Stimulated activated CD4-positive, alpha-beta T cell treated with anti-CD3 and anti-CD28 coated beads, Interleukin-12 subunit alpha, Interleukin-12 subunit beta, amount 100 ng/mL, for 24 hours (primary cell): ENCODE measurements at regions not wholly inside any gene's neighbourhood (a gene's known extent, or its start where the extent isn't known, plus 50 kb on each side); places are given as distances from the start of the nearest gene placed in this dataset.

Source experiments
- DNase-seq, 2 experiments: peaks; one replicate each; pipeline ENCODE4 v3.0.0-alpha.2; 2020; ENCODE audit warnings: low read depth in 2 of 2

GRCh38 chr16:62661435-62661834 is 625.2 kb upstream of the CDH8 start:
- no peak for DNase-seq

DNA sequence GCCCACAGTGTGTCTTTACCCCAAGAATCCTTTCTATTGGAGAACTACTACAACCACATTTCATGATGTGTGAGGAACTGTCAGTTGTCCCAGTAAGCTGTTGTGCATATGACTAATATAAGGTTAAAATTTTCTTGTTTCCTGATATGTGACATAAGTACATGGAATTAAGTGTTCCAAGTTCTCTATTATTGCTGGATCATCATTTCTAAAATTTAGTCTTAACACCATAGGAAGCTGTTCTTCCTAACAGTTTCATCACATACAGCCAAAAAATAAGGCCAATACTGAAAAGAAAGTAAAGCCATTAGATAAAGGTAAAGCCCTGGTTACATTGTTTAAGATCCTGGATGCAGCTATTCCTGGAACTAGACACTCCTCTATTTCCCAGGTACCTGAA is 620.9 kb upstream of the CDH8 start:
- DNase-seq, result no peak

DNA sequence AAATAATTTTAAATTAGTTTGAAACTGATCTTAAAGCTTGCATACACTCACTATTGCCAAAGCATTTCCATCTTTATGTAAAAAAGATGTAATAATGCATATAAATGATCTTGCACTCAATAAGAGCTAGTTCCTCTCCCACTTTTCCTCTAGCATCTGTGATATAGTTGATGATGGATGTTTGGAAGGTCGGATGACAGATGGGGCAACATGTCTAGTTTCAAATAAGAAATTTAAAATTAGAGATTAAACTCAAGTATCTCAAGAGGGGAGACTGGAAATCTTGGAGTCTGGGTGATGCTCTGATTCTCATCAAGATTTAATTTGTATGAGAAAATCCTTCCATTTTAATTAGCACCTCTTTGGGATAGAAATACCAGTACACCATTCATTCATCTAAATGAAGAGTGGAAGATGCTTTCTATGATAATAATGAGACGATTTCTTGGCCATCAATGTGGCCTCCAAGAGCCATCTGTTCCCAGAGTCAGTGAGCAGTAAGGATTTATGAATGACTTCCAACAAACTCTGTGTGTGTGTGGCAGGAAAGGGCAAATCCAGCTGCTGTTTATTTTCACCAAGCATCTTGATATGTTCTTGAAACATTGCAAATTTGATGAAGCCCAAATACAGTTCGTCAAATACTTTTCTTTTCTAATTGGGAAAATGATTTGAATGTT is 616.3 kb upstream of the CDH8 start:
- no peak for DNase-seq

- DNase-seq, result no peak
These were observed 612.0 kb upstream of the CDH8 start for GRCh38 chr16:62648256-62648655.

DNA sequence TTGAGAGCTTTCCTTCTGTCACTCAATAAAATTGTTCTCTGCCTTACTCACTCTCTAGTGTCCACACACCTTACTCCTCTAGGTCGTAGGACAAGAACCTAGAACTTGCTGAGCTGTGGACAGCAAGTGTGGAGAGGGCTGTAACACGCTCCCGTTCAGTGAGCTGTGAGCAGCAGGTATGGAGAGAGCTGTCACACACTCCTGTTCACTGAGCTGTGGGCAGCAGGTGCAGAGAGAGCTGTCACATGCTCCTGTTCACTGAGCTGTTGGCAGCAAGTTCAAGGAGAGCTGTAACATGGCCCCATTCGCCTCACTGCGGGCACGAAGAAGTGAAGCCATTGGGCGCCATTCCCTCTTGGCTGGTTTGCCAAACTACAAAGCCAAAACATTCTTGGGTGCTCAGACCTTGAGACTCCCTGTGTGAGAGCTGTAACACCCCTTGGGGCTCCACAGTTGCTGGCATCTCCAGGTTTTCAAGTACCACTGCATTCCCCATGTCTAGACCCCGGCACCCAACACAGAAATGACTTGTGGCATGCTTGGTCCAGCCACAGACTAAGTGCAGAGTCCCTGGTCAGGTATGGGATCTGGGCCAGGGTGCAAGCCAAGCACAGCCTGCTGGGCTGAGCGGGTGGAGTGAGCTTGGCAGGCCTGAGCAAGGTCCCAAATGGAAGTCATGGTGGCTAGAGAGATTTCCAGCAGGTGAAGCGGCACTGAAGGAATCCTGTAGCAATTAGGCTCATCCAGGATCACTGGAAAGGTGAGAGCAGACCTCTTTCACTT is 608.0 kb upstream of the CDH8 start:
- no peak for DNase-seq

GRCh38 chr16:62642677-62643076 is 606.4 kb upstream of the CDH8 start:
- DNase-seq, result no peak

- DNase-seq, result no peak
These were observed 603.7 kb upstream of the CDH8 start for GRCh38 chr16:62639890-62640289.

DNA sequence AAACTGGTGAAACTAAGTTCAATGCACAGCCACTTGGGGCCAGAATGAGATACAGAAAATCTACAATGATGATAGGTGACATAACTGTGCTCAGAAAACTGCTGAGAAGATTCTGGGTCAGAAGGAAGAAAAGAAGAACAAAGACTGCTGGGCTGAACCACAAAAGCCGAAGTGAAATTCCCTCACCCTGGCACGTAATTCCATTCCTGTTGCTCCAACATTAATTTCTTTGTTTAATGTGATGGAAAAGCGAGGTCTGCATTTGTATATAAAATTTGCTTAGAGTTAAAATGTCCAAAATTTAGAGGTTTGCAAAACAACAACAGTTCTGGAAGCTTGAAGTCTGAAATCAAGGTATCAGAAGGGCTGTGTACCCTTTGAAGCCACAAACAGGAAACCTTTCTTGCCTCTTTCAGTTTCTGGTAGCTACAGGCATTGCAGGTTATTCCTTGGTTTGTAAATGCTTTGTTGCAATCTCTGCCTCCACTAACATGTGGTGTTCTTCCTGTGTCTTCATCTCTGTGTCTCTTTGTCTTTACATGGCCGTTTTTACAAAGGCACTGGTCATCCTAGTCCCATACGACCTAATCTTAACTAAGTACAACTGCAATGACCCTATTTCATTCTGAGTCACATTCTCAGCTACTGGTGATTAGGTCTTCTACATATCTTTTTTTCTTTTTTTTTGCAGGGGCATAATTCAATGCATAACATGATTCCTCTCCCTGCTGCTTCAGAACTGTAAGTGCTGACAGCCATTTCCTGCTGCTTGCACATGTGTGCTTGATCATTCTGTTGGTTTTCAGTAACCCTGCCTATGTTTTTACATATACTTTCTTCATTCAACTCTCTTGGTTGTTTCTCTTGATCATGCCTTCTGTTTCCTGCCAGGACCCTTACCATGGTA is 603.0 kb upstream of the CDH8 start:
- DNase-seq, result no peak

DNA sequence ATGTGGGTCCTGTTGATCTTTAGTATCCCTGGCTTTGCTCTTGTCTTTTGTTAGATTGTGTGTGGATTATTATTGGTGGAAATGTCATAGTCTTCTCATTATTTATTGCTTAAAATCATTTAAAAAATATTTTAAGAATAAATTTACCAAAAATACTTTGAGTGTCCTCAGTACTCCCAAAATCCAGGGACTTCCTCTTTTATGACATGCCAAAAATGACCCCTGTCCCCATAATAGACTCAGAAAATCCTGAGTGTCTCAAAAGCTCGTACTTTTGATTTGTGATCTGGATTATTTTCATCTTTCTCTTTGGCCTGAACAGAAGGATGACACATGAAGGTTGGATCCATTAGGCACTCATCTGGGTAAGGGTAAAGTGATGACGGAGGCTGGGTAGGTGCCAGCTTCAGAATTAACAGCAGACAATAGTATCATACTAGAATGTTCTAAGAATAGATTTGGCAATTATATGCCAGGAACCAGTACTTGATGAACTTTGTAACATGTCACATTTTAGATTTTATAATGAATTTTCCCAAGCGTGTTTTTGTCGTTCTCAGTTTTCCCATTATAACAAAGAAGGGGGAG is 602.2 kb upstream of the CDH8 start:
- no peak for DNase-seq

- no peak for DNase-seq
These were observed 589.1 kb upstream of the CDH8 start for GRCh38 chr16:62625326-62625725.

- no peak for DNase-seq
These were observed 584.0 kb upstream of the CDH8 start for GRCh38 chr16:62620275-62620674.

GRCh38 chr16:62615526-62615925 is 579.3 kb upstream of the CDH8 start:
- no peak for DNase-seq

- no peak for DNase-seq
These were observed 574.1 kb upstream of the CDH8 start for GRCh38 chr16:62610291-62610690.

GRCh38 chr16:62602790-62603189 is 566.6 kb upstream of the CDH8 start:
- DNase-seq, result no peak

DNA sequence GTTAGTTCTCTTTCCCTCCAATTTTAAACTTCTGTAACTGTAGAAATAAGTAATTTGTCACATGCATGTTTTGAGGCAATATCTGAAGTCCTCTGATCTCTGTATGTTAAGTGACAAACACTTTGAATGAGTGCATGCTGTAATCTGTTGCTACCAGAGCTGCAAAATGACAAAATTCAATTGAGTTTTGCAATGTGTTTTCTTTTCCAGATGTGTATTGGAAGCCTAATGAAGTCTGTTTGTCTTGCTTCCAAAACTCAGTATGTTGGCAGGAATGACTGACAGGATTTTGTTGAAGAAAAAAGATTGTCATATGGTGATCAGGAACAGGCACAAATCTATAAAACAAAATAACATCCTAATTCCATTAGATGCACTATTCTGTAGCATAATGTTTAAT is 561.6 kb upstream of the CDH8 start:
- DNase-seq, result no peak

GRCh38 chr16:62596584-62596983 is 560.3 kb upstream of the CDH8 start:
- no peak for DNase-seq

DNA sequence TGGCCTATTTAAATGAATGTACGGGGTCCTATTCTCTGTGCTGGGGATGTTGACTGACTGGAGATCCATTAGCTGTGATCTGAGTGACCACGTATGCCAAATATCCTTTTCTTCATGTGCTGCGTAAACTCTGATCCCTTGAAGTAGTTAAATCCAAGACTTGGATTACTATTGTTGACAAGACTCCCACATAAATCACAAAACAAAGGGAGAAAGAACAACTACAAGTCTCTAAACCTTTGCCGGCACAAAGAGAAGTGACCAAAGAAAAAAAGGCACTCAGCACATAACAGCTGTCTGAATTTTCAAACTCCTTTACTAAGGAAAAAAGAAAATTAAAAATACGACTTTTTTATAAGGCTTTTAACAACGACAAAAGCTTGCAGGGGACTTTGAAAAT is 559.9 kb upstream of the CDH8 start:
- DNase-seq, result no peak

- no peak for DNase-seq
These were observed 550.1 kb upstream of the CDH8 start for GRCh38 chr16:62586128-62586862.

DNA sequence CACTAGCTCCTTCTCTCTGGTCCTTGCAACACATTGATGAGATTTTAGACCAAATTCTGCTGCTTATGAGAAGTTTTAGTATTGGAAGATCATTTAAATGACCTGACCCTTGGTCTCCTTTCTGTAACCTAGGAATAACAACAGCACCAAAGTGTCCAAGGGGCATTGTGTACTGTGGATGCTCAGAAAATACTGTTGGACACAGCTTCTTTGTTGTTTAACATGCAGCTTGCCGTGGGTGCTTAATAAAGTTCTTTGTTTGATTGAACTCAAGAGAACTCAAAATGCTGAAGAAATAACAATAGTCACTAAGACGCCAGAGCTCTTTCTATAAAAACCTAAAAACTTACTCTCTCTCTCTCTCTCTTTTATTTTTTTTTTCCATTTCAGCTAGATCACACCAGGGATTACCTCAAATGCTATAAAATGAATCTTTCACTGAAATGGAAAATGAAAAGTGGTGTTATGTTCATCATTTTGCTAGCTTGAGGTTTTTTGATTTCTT is 548.9 kb upstream of the CDH8 start:
- DNase-seq, result no peak

GRCh38 chr16:62583414-62583813 is 547.2 kb upstream of the CDH8 start:
- DNase-seq, result no peak

DNA sequence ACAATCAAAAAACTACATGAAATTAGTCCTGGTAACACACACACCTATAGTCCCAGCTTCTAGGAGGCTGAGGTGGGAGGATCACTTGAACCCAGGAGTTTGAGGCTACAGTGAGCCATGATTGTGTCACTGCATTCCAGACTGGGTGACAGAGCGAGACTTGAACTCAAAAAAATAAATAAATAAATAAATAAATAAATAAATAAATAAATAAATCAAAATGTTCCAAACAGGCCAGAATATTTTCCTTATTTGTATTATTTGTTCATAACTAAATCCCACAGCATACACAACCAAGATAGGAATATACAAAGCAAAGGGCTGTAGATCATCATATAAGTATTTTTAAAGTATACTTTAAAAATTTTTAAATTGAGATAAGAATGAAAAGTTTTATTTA is 537.2 kb upstream of the CDH8 start:
- no peak for DNase-seq
